GM12873 (cell line): ENCODE measurements at regions not wholly inside any gene's neighbourhood (a gene's known extent, or its start where the extent isn't known, plus 50 kb on each side); places are given as distances from the start of the nearest gene placed in this dataset.

Experiments used
- TF ChIP-seq, protein P1 (sequence below): IDR thresholded peaks from 2 replicates; pipeline ENCODE4 v1.5.1; 2012; ENCODE audit warnings: low read depth, mild to moderate bottlenecking, moderate library complexity, low read length, control low read depth; ENCODE audit not compliant: insufficient read depth; ENCODE audit errors: missing control alignments

DNA sequence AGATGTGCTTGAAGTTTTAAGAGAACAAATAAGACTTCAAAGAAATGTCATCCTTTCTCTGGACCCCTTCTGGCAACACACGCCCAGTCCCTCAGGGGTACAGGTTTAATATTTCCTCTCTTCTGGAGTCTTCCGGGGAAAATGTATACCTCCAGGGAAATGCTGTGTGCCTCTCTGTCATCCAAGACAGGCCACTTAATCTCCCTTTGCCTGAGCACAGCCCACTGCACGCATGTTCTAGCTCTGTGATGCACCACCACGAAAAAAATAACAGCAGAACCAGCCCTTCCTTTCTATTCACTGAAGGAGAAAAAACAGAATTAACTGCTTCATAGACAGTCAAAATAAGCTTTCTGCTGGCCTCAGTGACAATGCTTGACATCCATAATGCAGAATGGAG lies 140.1 kb downstream of the RBFOX3 start:
- TF ChIP-seq, protein P1, sequence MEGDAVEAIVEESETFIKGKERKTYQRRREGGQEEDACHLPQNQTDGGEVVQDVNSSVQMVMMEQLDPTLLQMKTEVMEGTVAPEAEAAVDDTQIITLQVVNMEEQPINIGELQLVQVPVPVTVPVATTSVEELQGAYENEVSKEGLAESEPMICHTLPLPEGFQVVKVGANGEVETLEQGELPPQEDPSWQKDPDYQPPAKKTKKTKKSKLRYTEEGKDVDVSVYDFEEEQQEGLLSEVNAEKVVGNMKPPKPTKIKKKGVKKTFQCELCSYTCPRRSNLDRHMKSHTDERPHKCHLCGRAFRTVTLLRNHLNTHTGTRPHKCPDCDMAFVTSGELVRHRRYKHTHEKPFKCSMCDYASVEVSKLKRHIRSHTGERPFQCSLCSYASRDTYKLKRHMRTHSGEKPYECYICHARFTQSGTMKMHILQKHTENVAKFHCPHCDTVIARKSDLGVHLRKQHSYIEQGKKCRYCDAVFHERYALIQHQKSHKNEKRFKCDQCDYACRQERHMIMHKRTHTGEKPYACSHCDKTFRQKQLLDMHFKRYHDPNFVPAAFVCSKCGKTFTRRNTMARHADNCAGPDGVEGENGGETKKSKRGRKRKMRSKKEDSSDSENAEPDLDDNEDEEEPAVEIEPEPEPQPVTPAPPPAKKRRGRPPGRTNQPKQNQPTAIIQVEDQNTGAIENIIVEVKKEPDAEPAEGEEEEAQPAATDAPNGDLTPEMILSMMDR = no peak

DNA sequence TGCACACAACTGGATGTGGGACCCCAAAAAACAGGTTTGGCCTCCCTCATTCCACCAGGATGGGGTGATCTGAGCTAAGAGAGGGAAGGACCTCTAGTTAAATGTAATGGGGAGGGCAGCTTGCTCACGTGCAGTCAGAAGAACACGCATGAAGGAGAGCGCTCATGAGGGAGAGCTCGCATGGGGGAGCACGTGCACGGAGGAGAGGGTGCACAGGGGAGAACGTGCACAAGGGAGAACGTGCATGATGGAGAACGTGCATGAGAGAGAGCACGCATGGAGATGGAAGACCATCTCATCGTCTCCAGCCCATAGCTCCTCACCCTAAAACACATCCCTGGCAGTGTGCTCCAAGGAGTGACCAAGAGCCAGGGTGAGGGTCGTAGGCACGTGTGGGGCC lies 141.2 kb downstream of the RBFOX3 start:
- TF ChIP-seq, protein P1 = no peak

DNA sequence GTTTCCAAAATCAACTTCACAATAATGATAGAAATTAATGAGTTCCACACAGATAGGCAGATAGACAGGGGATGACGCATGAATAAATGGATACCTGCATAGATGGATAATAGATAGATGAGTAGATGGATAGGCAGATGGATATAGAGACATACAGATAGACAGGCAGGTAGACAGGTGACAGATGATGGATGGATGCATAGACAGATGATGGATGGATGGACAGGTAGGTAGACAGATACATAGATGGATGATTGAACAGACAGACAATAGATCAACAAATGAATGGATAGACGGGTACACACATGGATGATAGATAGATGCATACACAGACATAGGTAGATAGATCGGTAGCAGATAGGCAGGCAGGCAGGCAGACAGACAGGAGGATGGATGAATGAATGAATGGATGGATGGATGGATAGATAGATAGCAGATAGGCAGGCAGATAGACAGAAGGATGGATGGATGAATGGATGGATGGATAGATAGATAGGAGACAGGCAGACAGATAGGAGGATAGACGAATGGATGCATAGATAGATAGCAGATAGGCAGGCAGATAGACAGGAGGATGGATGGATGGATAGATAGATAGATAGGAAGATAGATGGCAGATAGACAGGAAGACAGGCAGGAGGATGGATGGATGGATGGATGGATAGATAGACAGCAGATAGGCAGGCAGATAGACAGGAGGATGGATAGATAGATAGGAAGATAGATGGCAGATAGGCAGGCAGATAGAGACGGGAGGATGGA lies 142.5 kb downstream of the RBFOX3 start:
- TF ChIP-seq, protein P1 = no peak

DNA sequence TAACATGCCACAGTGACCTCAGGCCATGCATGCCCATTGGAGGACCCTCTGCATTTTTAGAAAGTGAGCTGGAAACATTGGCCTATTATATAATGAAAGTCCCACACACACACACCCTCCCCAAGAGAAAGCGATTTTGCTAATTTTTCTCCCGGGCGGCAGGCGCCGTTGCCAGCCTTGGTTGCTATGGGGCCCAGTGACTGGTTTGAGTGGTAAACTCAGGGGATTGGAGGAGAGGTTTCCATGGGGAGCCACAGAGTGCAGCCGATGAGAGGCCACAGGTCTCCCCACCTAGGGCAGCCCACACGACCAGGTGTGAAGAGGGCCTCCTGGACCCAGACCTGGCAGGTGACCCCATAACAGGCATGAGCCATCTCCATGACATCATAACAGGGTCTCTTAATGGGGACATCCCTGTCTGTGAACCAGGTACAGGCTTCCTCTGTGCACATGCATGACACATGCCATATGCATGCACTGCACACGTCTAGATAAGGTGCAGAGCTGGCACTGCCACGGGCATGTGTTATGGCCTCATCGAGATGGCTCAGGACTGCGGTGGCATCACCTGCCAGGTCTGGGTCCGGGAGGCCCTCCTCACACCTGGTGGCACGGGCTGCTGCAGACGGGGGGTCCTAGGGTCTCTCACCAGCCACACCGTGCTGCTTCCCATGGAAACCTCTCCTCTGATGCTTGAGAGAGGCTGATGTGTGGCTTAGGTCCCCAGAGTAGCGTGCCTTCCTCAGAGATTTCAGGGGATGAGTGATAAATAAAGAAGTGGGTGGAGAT lies 144.1 kb downstream of the RBFOX3 start:
- TF ChIP-seq, protein P1 = no peak

DNA sequence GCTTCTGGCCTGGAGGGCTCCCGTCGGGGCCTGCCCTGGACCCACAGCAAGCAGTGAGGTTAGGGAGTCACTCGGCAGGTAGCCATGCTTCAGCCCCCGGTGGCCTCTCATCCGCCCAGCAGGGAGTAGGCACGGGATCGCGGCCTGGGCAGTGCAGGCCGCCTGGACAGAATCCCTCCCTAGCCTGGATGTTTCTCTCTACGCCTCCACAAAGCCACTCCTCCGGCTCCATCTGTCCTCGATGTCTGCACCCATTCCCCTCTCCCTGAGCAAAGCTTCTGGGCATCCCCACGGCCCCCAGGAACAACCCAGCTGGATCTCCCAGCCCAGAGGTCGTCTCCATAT lies 145.2 kb downstream of the RBFOX3 start:
- TF ChIP-seq, protein P1 = no peak

DNA sequence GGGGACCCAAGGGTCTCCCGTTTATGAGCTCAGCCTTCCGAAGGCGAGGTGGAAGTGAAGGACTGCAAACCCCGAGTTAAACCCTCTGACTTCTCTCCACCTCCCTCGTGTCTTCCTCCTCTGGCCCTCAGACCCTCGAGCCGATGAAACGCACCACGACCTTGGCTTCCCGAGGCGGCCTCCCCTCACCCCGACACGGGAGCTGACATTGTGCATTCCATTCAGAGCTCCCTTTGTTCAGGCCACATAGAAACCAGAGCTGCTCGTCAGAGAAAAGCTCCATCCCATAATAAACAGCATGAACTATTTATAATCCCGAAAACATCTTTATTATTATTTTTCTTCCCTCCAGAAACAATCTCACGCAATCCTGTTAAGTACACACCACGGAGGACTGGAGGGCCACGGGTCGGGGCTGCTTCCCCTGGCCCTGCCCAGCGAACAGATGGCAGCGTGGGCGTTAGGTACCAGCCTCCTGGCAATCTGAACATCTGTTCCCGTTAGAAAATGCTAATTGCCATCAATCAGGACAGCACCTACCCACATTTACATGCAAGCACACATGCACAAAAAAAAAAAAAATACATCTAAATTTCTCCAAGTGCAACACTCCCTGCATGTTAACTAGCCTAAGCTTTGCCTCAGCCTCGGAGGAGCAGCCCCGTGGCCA lies 145.7 kb downstream of the RBFOX3 start:
- TF ChIP-seq, protein P1 = no peak
